ENCODE measurements at regions not wholly inside any gene's neighbourhood (a gene's known extent, or its start where the extent isn't known, plus 50 kb on each side); places are given as distances from the start of the nearest gene placed in this dataset.

DNA sequence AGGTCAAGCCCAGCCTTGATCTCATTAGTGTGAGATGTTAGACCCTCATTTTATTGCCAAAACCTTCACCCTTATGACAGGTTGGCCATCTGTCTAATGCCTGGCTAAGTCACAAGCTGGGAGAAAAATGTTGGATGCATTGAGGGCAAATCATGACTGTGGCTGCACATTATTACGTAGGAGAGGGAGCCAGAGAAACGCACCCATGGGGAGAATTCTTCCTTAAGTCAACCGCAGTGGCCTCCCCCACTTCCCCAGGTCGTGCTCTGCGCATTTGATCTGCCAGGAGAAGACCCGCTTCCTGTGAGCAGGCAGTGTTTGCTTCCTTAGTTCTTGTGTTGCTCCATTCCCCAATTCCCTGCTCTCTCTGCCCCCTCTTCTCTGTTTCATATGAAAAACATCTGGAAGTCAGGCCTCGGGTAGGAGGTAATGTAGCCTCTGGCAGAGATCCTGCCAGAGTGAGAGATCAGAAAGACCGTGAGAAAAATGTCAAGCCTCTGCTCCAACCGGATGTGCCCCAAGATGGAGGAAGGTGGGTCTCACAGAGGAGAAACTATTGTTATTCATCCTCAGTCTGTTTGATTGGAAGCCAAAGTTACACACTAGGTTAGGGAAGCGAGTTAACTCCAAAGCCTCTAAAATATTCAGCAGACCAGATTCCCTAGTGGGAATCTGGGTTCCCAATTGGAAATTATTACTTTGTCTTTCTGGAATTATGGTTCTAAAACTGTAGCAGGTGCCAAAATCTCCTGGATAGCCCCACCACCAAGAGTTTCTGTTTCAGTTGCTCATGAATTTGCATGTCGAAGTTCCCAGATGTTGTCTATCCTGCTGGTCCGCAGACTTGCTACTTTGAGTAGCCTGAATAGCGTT, 144.3 kb upstream of the PELI1 start:
- no peak overlapping the region for H2AFZ ChIP-seq (ENCODE audit: insufficient read depth, low read depth, low read length, poor library complexity, severe bottlenecking)
- TF ChIP-seq, protein P1, sequence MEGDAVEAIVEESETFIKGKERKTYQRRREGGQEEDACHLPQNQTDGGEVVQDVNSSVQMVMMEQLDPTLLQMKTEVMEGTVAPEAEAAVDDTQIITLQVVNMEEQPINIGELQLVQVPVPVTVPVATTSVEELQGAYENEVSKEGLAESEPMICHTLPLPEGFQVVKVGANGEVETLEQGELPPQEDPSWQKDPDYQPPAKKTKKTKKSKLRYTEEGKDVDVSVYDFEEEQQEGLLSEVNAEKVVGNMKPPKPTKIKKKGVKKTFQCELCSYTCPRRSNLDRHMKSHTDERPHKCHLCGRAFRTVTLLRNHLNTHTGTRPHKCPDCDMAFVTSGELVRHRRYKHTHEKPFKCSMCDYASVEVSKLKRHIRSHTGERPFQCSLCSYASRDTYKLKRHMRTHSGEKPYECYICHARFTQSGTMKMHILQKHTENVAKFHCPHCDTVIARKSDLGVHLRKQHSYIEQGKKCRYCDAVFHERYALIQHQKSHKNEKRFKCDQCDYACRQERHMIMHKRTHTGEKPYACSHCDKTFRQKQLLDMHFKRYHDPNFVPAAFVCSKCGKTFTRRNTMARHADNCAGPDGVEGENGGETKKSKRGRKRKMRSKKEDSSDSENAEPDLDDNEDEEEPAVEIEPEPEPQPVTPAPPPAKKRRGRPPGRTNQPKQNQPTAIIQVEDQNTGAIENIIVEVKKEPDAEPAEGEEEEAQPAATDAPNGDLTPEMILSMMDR (IDR thresholded peaks at IDR 0.05) = no peak

DNA sequence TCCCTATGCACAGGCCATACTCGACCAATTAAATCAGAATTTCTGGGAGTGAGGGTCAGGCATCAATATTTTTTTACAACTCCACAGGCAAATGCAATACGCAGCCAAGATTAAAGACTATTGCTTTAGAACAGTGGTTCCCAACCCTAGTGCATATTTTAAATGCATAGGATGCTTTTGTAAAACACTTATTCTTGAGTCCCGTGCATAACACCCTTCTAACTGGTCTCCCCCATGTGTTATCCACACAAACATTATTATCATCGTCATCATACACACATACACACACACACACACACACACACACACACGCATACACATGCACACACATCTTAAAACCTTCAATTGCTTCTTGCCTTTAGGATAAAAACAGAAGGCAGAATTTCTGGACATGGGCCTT, 145.0 kb upstream of the PELI1 start:
- peaks cover 0 to 3% (median 0%) of the 10 kb centered on the region in 7 donors for H3K9me3 Mint-ChIP-seq

More for the DNA sequence above, 144.3 kb upstream of the PELI1 start:
- H3K79me2 ChIP-seq (ENCODE audit: insufficient read depth, low read length) = no peaks in the 10 kb centered on the region
- no peak overlapping the region for H3K27ac ChIP-seq (ENCODE audit: low read depth in 1 of 2, low read length in 2 of 2)
- Mint-ChIP-seq H3K9me3 (peaks cover 0 to 3% (median 0%) of the 10 kb centered on the region in 7 donors), H3K27ac (no peak overlapping the region), H3K36me3 (peaks cover 0 to 19% of the 10 kb centered on the region in 2 donors), H3K4me3 (no peak overlapping the region), H3K27me3 (ENCODE audit: low read depth in 3 of 3) (peaks cover 4 to 6% (median 5%) of the 10 kb centered on the region in 3 donors), H3K4me1 (peaks cover 2% of the 10 kb centered on the region)
- no peak for DNase-seq
- no peaks in the 10 kb centered on the region for H3K27me3 ChIP-seq (ENCODE audit: control insufficient read depth in 2 of 2, insufficient read depth in 2 of 2, low read length in 2 of 2)
- peaks cover 7 to 10% of the 10 kb centered on the region in 2 donors for H3K4me1 ChIP-seq (ENCODE audit: control insufficient read depth in 1 of 2, insufficient read depth in 2 of 2, low read length in 2 of 2)
- intact Hi-C loops (cut with micrococcal nuclease) = loop anchor here in 1 of 2 donors (10.0 kb wide), 1 partner anchor 64 kb away; no protein-coding TSS in a partner anchor
- no peak overlapping the region for H3K4me3 ChIP-seq (replicated peaks in 1 of 3; ENCODE audit: low read depth in 2 of 3, low read length in 3 of 3)
- no peaks in the 10 kb centered on the region for H4K20me1 ChIP-seq (ENCODE audit: insufficient read depth, low read length)
- no peak overlapping the region for H3K9ac ChIP-seq (ENCODE audit: insufficient read depth, low read length, poor library complexity, severe bottlenecking)
- H3K36me3 ChIP-seq (replicated peaks in 1 of 2; ENCODE audit: control insufficient read depth in 1 of 2, insufficient read depth in 2 of 2, low read length in 2 of 2) = no peaks in the 10 kb centered on the region
- H3K9me3 ChIP-seq (replicated peaks in 1 of 2; ENCODE audit: control insufficient read depth in 1 of 2, insufficient read depth in 1 of 2, low read length in 2 of 2) = no peaks in the 10 kb centered on the region
- 85% methylated on average over 7 of the region's 13 CpGs for WGBS (ENCODE audit: insufficient coverage)
- H3K4me2 ChIP-seq (replicated peaks; ENCODE audit: extremely low read depth, low read length, poor library complexity, severe bottlenecking) = no peak overlapping the region

More for the DNA sequence above, 145.0 kb upstream of the PELI1 start:
- TF ChIP-seq, protein P1 (IDR thresholded peaks at IDR 0.05) = no peak
- Mint-ChIP-seq H3K4me3 (no peak overlapping the region), H3K27me3 (ENCODE audit: low read depth in 3 of 3) (peaks cover 4 to 6% (median 5%) of the 10 kb centered on the region in 3 donors), H3K36me3 (peaks cover 0 to 20% of the 10 kb centered on the region in 2 donors), H3K27ac (no peak overlapping the region), H3K4me1 (peaks cover 2% of the 10 kb centered on the region)
- no peak overlapping the region for H2AFZ ChIP-seq (ENCODE audit: insufficient read depth, low read depth, low read length, poor library complexity, severe bottlenecking)
- intact Hi-C loops (cut with micrococcal nuclease) = loop anchor here in 1 of 2 donors (10.0 kb wide), 1 partner anchor 64 kb away; no protein-coding TSS in a partner anchor
- no peak overlapping the region for H3K4me2 ChIP-seq (replicated peaks; ENCODE audit: extremely low read depth, low read length, poor library complexity, severe bottlenecking)
- no peaks in the 10 kb centered on the region for H4K20me1 ChIP-seq (ENCODE audit: insufficient read depth, low read length)
- no peaks in the 10 kb centered on the region for H3K36me3 ChIP-seq (replicated peaks in 1 of 2; ENCODE audit: control insufficient read depth in 1 of 2, insufficient read depth in 2 of 2, low read length in 2 of 2)
- peaks cover 0 to 3% of the 10 kb centered on the region in 2 donors for H3K4me1 ChIP-seq (ENCODE audit: control insufficient read depth in 1 of 2, insufficient read depth in 2 of 2, low read length in 2 of 2)
- H3K79me2 ChIP-seq (ENCODE audit: insufficient read depth, low read length) = no peaks in the 10 kb centered on the region
- H3K27ac ChIP-seq (ENCODE audit: low read depth in 1 of 2, low read length in 2 of 2) = no peak overlapping the region
- no peaks in the 10 kb centered on the region for H3K27me3 ChIP-seq (ENCODE audit: control insufficient read depth in 2 of 2, insufficient read depth in 2 of 2, low read length in 2 of 2)
- no peaks in the 10 kb centered on the region for H3K9me3 ChIP-seq (replicated peaks in 1 of 2; ENCODE audit: control insufficient read depth in 1 of 2, insufficient read depth in 1 of 2, low read length in 2 of 2)
- WGBS (ENCODE audit: insufficient coverage) = 94% methylated on average over 3 of the region's 5 CpGs
- no peak overlapping the region for H3K4me3 ChIP-seq (replicated peaks in 1 of 3; ENCODE audit: low read depth in 2 of 3, low read length in 3 of 3)
- no peak for DNase-seq
- H3K9ac ChIP-seq (ENCODE audit: insufficient read depth, low read length, poor library complexity, severe bottlenecking) = no peak overlapping the region
